ENCODE measurements at regions not wholly inside any gene's neighbourhood (a gene's known extent, or its start where the extent isn't known, plus 50 kb on each side); places are given as distances from the start of the nearest gene placed in this dataset.

- H3K79me2 ChIP-seq (ENCODE audit: control insufficient read depth, low read length), result no peaks in the 10 kb centered on the region
- H3K36me3 ChIP-seq (ENCODE audit: control insufficient read depth, low read length), result no peaks in the 10 kb centered on the region
- H3K27me3 ChIP-seq (ENCODE audit: control insufficient read depth, low read length), result no peaks in the 10 kb centered on the region
- H3K9me2 ChIP-seq (replicated peaks; ENCODE audit: control insufficient read depth, low read length), result no peaks in the 10 kb centered on the region
- H3K9me3 ChIP-seq (ENCODE audit: control insufficient read depth, insufficient read depth, low read length), result no peaks in the 10 kb centered on the region
- no peaks in the 10 kb centered on the region for H4K20me1 ChIP-seq (ENCODE audit: control insufficient read depth, insufficient read depth, low read depth, low read length)
- no peak for TF ChIP-seq CTCF (IDR thresholded peaks at IDR 0.05; ENCODE audit: low read depth, low read length, poor library complexity, severe bottlenecking)
- TF ChIP-seq EZH2phosphoT487 (IDR thresholded peaks at IDR 0.05; ENCODE audit: borderline replicate concordance, low read length), result no peak
- no peaks in the 10 kb centered on the region for H3K4me1 ChIP-seq (ENCODE audit: control insufficient read depth, low read length)
- H3F3A ChIP-seq (ENCODE audit: control insufficient read depth, insufficient read depth), result no peaks in the 10 kb centered on the region
- no peak overlapping the region for H3K4me3 ChIP-seq (ENCODE audit: low read length)
- no peak overlapping the region for H3K27ac ChIP-seq (ENCODE audit: low read depth, low read length)
- H3K4me2 ChIP-seq (ENCODE audit: low read length), result no peak overlapping the region
These were observed 99.3 kb downstream of the KLF4 start for GRCh38 chr9:107390279-107390678.

- Histone ChIP-seq H4K20me1 (ENCODE audit: control insufficient read depth, insufficient read depth, low read depth, low read length) (no peaks in the 10 kb centered on the region), H3K4me2 (ENCODE audit: low read length) (no peak overlapping the region), H3K36me3 (ENCODE audit: control insufficient read depth, low read length) (no peaks in the 10 kb centered on the region), H3F3A (ENCODE audit: control insufficient read depth, insufficient read depth) (no peaks in the 10 kb centered on the region), H3K27me3 (ENCODE audit: control insufficient read depth, low read length) (no peaks in the 10 kb centered on the region), H3K9me2 (replicated peaks; ENCODE audit: control insufficient read depth, low read length) (no peaks in the 10 kb centered on the region), H3K9me3 (ENCODE audit: control insufficient read depth, insufficient read depth, low read length) (no peaks in the 10 kb centered on the region), H3K4me1 (ENCODE audit: control insufficient read depth, low read length) (no peaks in the 10 kb centered on the region), H3K27ac (ENCODE audit: low read depth, low read length) (no peak overlapping the region), H3K79me2 (ENCODE audit: control insufficient read depth, low read length) (no peaks in the 10 kb centered on the region), H3K4me3 (ENCODE audit: low read length) (no peak overlapping the region)
- no peak for TF ChIP-seq EZH2phosphoT487 (IDR thresholded peaks at IDR 0.05; ENCODE audit: borderline replicate concordance, low read length)
- no peak for TF ChIP-seq CTCF (IDR thresholded peaks at IDR 0.05; ENCODE audit: low read depth, low read length, poor library complexity, severe bottlenecking)
These were observed 99.9 kb downstream of the KLF4 start for GRCh38 chr9:107389617-107390071.

GRCh38 chr9:107388890-107389289 is 100.7 kb downstream of the KLF4 start:
- H3K9me3 ChIP-seq (ENCODE audit: control insufficient read depth, insufficient read depth, low read length), result no peaks in the 10 kb centered on the region
- no peaks in the 10 kb centered on the region for H3K4me1 ChIP-seq (ENCODE audit: control insufficient read depth, low read length)
- no peaks in the 10 kb centered on the region for H3F3A ChIP-seq (ENCODE audit: control insufficient read depth, insufficient read depth)
- H4K20me1 ChIP-seq (ENCODE audit: control insufficient read depth, insufficient read depth, low read depth, low read length), result no peaks in the 10 kb centered on the region
- H3K4me3 ChIP-seq (ENCODE audit: low read length), result no peak overlapping the region
- no peak overlapping the region for H3K27ac ChIP-seq (ENCODE audit: low read depth, low read length)
- no peak overlapping the region for H3K4me2 ChIP-seq (ENCODE audit: low read length)
- H3K79me2 ChIP-seq (ENCODE audit: control insufficient read depth, low read length), result no peaks in the 10 kb centered on the region
- no peaks in the 10 kb centered on the region for H3K9me2 ChIP-seq (replicated peaks; ENCODE audit: control insufficient read depth, low read length)
- TF ChIP-seq EZH2phosphoT487 (IDR thresholded peaks at IDR 0.05; ENCODE audit: borderline replicate concordance, low read length) (no peak), CTCF (IDR thresholded peaks at IDR 0.05; ENCODE audit: low read depth, low read length, poor library complexity, severe bottlenecking) (no peak)
- H3K36me3 ChIP-seq (ENCODE audit: control insufficient read depth, low read length), result no peaks in the 10 kb centered on the region
- H3K27me3 ChIP-seq (ENCODE audit: control insufficient read depth, low read length), result no peaks in the 10 kb centered on the region

GRCh38 chr9:107387409-107387808 is 102.2 kb downstream of the KLF4 start:
- H3K9me3 ChIP-seq (ENCODE audit: control insufficient read depth, insufficient read depth, low read length), result no peaks in the 10 kb centered on the region

More at GRCh38 chr9:107387409-107387808, 102.2 kb downstream of the KLF4 start:
- no peaks in the 10 kb centered on the region for H3K27me3 ChIP-seq (ENCODE audit: control insufficient read depth, low read length)
- H3K4me2 ChIP-seq (ENCODE audit: low read length), result no peak overlapping the region
- no peaks in the 10 kb centered on the region for H3F3A ChIP-seq (ENCODE audit: control insufficient read depth, insufficient read depth)
- H4K20me1 ChIP-seq (ENCODE audit: control insufficient read depth, insufficient read depth, low read depth, low read length), result no peaks in the 10 kb centered on the region
- no peak overlapping the region for H3K4me3 ChIP-seq (ENCODE audit: low read length)
- no peak overlapping the region for H3K27ac ChIP-seq (ENCODE audit: low read depth, low read length)
- no peaks in the 10 kb centered on the region for H3K4me1 ChIP-seq (ENCODE audit: control insufficient read depth, low read length)
- no peaks in the 10 kb centered on the region for H3K36me3 ChIP-seq (ENCODE audit: control insufficient read depth, low read length)
- TF ChIP-seq CTCF (IDR thresholded peaks at IDR 0.05; ENCODE audit: low read depth, low read length, poor library complexity, severe bottlenecking), result no peak
- TF ChIP-seq EZH2phosphoT487 (IDR thresholded peaks at IDR 0.05; ENCODE audit: borderline replicate concordance, low read length), result no peak
- H3K79me2 ChIP-seq (ENCODE audit: control insufficient read depth, low read length), result no peaks in the 10 kb centered on the region
- H3K9me2 ChIP-seq (replicated peaks; ENCODE audit: control insufficient read depth, low read length), result no peaks in the 10 kb centered on the region

Data from DOHH2 (cell line).